Tibial artery (tissue), 4 donors: ENCODE measurements at regions not wholly inside any gene's neighbourhood (a gene's known extent, or its start where the extent isn't known, plus 50 kb on each side); places are given as distances from the start of the nearest gene placed in this dataset.

Experiments used
- DNase-seq, 2 donors: peaks; one replicate each; pipeline ENCODE4 v3.0.0-alpha.2; 2019
- H3K27ac ChIP-seq, 2 donors: fragments of 200-600 bp; sonication (generic) in 1 of 2; 1 replicate in 1 of 2; 2 replicates in 1 of 2; pipeline ENCODE4 v1.5.1; 2018 to 2019; ENCODE audit warnings: mild to moderate bottlenecking in 1 of 2
- H3K27me3 ChIP-seq, 2 donors: fragments of 200-600 bp; sonication (generic) in 1 of 2; one replicate each; pipeline versions ENCODE4 v1.5.1 to v1.6.0; 2016 to 2019
- H3K36me3 ChIP-seq, 3 donors: fragments of 200-600 bp; sonication (generic) in 2 of 3; one replicate each; pipeline ENCODE4 v1.5.1; 2016 to 2019; ENCODE audit warnings: mild to moderate bottlenecking in 2 of 3
- H3K4me1 ChIP-seq, 4 donors: fragments of 200-600 bp; sonication (generic) in 2 of 4; 1 replicate in 3 of 4; 2 replicates in 1 of 4; pipeline ENCODE4 v1.5.1; 2016 to 2019
- H3K4me3 ChIP-seq, 2 donors: fragments of 200-600 bp; sonication (generic) in 1 of 2; 1 replicate in 1 of 2; 2 replicates in 1 of 2; pipeline ENCODE4 v1.5.1; 2018 to 2019; ENCODE audit warnings: mild to moderate bottlenecking in 2 of 2
- H3K9me3 ChIP-seq, 3 donors: fragments of 200-600 bp; sonication (generic) in 1 of 3; one replicate each; pipeline ENCODE4 v1.5.1; 2016 to 2019
- CTCF ChIP-seq, 2 experiments: fragments of 200-600 bp in 1 of 2; fragments of 450-650 bp in 1 of 2; IDR thresholded peaks; one replicate each; pipeline ENCODE4 v1.5.1; 2017 to 2019; ENCODE audit warnings: antibody characterized with exemption in 2 of 2, mild to moderate bottlenecking in 1 of 2, moderate library complexity in 1 of 2
- intact Hi-C: fragments of 100-400 bp; cut with DNase I; formaldehyde crosslinking; loops from one replicate; pipeline ENCODE4 v1.15.0; 2023; ENCODE audit warnings: low total_unique reads

DNA sequence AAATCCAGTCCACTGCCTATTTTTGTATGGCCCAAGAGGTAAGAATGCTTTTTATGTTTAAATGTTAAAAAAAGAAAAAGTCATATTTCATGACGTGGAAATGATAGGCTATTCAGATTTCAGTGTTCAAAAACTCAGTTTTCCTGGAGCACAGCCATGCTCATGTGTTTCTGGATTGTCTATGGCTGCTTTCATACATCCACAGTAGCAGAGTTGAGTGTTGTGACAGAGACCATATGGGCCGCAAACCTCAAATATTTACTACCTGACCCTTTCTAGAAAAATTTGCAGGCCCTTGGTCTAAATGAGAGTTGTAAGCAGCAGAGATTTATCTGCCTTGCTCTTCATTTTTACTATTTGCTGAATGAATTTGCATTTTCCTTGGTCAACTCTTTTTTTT lies 264.1 kb downstream of the CBLN1 start:
- TF ChIP-seq CTCF (IDR thresholded peaks at IDR 0.05), result no peak

GRCh38 chr16:49016461-49016860 lies 265.2 kb downstream of the CBLN1 start:
- TF ChIP-seq CTCF (IDR thresholded peaks at IDR 0.05), result no peak
- Histone ChIP-seq H3K9me3 (no peaks in the 10 kb centered on the region), H3K27me3 (peaks cover 0 to 22% of the 10 kb centered on the region in 2 donors), H3K4me1 (no peaks in the 10 kb centered on the region), H3K36me3 (no peaks in the 10 kb centered on the region), H3K4me3 (no peak overlapping the region), H3K27ac (no peak overlapping the region)
- intact Hi-C loops, result no loop called here
- no peak for DNase-seq

More for the DNA sequence above, 264.1 kb downstream of the CBLN1 start:
- Histone ChIP-seq H3K36me3 (no peaks in the 10 kb centered on the region), H3K27me3 (peaks cover 0 to 25% of the 10 kb centered on the region in 2 donors), H3K9me3 (no peaks in the 10 kb centered on the region), H3K4me1 (no peaks in the 10 kb centered on the region), H3K27ac (no peak overlapping the region), H3K4me3 (no peak overlapping the region)
- intact Hi-C loops, result no loop called here
- DNase-seq, result no peak

- H3K27ac ChIP-seq, result no peak overlapping the region
- no peak for DNase-seq
- no peaks in the 10 kb centered on the region for H3K4me1 ChIP-seq
- TF ChIP-seq CTCF (IDR thresholded peaks at IDR 0.05), result no peak
- no peaks in the 10 kb centered on the region for H3K36me3 ChIP-seq
- intact Hi-C loops, result no loop called here
- no peak overlapping the region for H3K4me3 ChIP-seq
- H3K9me3 ChIP-seq, result no peaks in the 10 kb centered on the region
- H3K27me3 ChIP-seq, result peaks cover 0 to 18% of the 10 kb centered on the region in 2 donors
Observed at GRCh38 chr16:49015225-49015592, 266.4 kb downstream of the CBLN1 start.

DNA sequence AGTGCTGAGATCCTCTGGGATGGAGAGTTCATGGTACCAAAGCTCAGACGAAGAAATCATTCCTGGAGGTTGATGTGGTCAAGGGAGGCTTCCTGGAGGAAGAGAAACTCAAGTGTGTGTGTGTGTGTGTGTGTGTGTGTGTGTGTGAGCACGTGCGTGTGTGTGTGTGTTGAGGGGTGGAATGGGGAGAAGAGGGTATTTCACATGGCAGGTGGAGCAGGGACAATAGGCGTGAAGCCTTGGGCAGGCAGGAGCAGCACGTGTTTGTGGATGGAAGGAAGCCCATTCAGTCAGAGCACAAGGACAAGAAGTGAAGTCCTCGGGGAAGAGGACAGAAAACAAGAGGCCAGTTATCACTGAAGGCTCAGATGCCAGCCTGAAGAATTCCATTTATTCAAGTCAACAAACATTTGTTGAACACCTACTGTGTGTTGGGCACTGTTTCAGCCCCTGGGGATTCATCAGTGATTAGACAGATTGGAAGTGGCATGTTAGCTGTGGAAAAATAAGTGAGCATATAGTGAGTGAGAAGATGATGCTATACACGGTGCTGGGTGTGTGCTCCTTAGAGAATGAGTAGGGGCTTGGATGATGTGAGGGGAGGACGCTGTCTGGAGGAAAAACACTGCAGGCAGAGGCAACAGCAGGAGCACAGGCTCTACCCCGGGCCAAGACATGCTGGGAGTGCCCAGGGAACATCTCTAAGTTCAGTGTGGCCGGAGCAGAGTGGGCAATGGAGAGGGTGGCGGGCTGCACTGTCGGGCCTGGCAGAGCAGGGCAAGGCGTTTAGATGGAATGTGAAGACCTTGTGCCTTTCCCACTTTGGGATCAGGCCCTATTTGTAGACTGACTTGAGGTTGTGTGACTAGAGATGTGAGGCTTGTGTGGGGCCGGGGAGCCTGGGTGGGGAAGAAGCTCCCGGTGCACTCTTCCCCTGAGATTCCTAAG lies 267.1 kb downstream of the CBLN1 start:
- H3K27ac ChIP-seq, result no peak overlapping the region
- intact Hi-C loops, result no loop called here
- TF ChIP-seq CTCF (IDR thresholded peaks at IDR 0.05), result no peak
- no peaks in the 10 kb centered on the region for H3K4me1 ChIP-seq
- H3K27me3 ChIP-seq, result peaks cover 0 to 15% of the 10 kb centered on the region in 2 donors
- no peak for DNase-seq
- H3K9me3 ChIP-seq, result no peaks in the 10 kb centered on the region
- no peaks in the 10 kb centered on the region for H3K36me3 ChIP-seq
- H3K4me3 ChIP-seq, result no peak overlapping the region

DNA sequence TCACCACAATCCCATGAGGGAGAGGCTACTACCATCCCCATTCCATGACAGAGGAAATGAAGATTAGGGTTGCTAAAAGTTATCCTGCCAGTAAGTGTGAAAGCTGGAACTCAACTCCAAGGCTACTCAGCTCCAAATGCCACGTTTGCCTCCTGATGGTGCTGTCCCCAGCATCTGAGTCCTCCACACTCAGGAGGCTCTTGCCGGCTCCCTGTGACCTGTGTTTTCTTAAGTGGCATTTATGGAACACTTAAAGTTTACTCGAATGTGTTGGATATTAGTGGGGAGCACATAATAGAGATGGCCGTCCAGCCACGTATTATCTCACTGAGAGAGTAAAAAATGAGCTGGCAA lies 267.9 kb downstream of the CBLN1 start:
- no peaks in the 10 kb centered on the region for H3K9me3 ChIP-seq
- intact Hi-C loops, result no loop called here
- no peak overlapping the region for H3K27ac ChIP-seq
- no peak overlapping the region for H3K4me3 ChIP-seq
- H3K36me3 ChIP-seq, result no peaks in the 10 kb centered on the region
- no peak for TF ChIP-seq CTCF (IDR thresholded peaks at IDR 0.05)
- DNase-seq, result no peak
- peaks cover 0 to 10% of the 10 kb centered on the region in 2 donors for H3K27me3 ChIP-seq
- H3K4me1 ChIP-seq, result no peaks in the 10 kb centered on the region
